HCT116 (cell line): ENCODE measurements at regions not wholly inside any gene's neighbourhood (a gene's known extent, or its start where the extent isn't known, plus 50 kb on each side); places are given as distances from the start of the nearest gene placed in this dataset.
A peak's percentile ranks its signal among the peaks of the same experiment; 100 is the strongest.
"Not testable (repeated sequence)": the region's sequence is repeated elsewhere in the genome, so short reads cannot be mapped to it uniquely, and the experiment has no call there.

Experiments
- ATAC-seq: fragments of 200-7000 bp; cut with Tn5 transposase; 2 replicates; pipeline ENCODE4 v1.9.1; 2020; ENCODE audit warnings: mild to moderate bottlenecking, moderate library complexity
- BruUV-seq: library from RNA; stranded (reverse); fragments of 400-500 nt; replicated peaks from 2 replicates; lab custom pipeline; 2021; lab: Mats Ljungman, UMichigan
- CTCF ChIA-PET: fragments of 300-600 bp; sonication (Branson Sonifier 250); formaldehyde crosslinking; loops from one replicate; lab custom pipeline; 2021; ENCODE audit warnings: antibody characterized with exemption; lab: Charles Lee
- POLR2A ChIA-PET: fragments of 300-600, 350-600 bp; sonication (Branson Sonifier 250); formaldehyde crosslinking; loops from one replicate; lab custom pipeline; 2021; ENCODE audit warnings: antibody characterized with exemption; lab: Charles Lee
- RAD21 ChIA-PET, 2 experiments: fragments of 300-600 bp; sonication (Branson Sonifier 250); formaldehyde crosslinking; loops; one replicate each; lab custom pipeline; 2023; ENCODE audit warnings: low total read pairs in 2 of 2; ENCODE audit not compliant: uncharacterized antibody in 2 of 2, unreplicated experiment in 2 of 2, low non-redundant PET in 1 of 2; lab: Charles Lee
- DNase-seq: peaks from one replicate; pipeline ENCODE4 v3.0.0-alpha.2; 2010; ENCODE audit warnings: low read depth, low spot score
- H2AFZ ChIP-seq: fragments of 200-600 bp; shearing (Covaris generic), sonication (generic); 2 replicates; pipeline ENCODE4 v1.6.1; 2017; ENCODE audit warnings: low read depth, mixed run types, mixed read lengths, antibody characterized with exemption, low read length; ENCODE audit not compliant: poor library complexity, severe bottlenecking
- H3K27ac ChIP-seq: 2 replicates; pipeline ENCODE4 v1.5.1; 2012; ENCODE audit warnings: low read depth, low read length
- H3K27me3 ChIP-seq: fragments of 200-600 bp; sonication (generic); 2 replicates; pipeline ENCODE4 v1.6.1; 2016; ENCODE audit warnings: mixed run types, low read length, mixed read lengths; ENCODE audit not compliant: insufficient read depth
- H3K36me3 ChIP-seq, 2 experiments: fragments of 200-500 bp in 1 of 2; fragments of 200-600 bp in 1 of 2; sonication (Bioruptor generic) in 1 of 2; sonication (generic) in 1 of 2; 2 replicates each; pipeline versions ENCODE4 v1.5.1 to v1.6.1; 2014 to 2016; ENCODE audit warnings: low read length in 2 of 2, inconsistent platforms in 1 of 2, mixed read lengths in 1 of 2, mixed run types in 1 of 2; ENCODE audit not compliant: insufficient read depth in 2 of 2, control insufficient read depth in 1 of 2
- H3K4me1 ChIP-seq, 2 experiments: fragments of 200-600 bp in 1 of 2; sonication (generic) in 1 of 2; 2 replicates each; pipeline versions ENCODE4 v1.5.1 to v1.6.1; 2012 to 2017; ENCODE audit warnings: low read length in 2 of 2, inconsistent platforms in 1 of 2, mild to moderate bottlenecking in 1 of 2, mixed read lengths in 1 of 2, mixed run types in 1 of 2, moderate library complexity in 1 of 2; ENCODE audit not compliant: insufficient read depth in 2 of 2, control insufficient read depth in 1 of 2
- H3K4me2 ChIP-seq: fragments of 200-600 bp; sonication (generic); 2 replicates; pipeline ENCODE4 v1.6.1; 2017; ENCODE audit warnings: mixed run types, low read length, mixed read lengths
- H3K4me3 ChIP-seq, 2 experiments: fragments of 200-600 bp in 1 of 2; sonication (generic) in 1 of 2; replicated peaks in 1 of 2; 2 replicates each; pipeline ENCODE4 v1.5.1; 2011 to 2016; ENCODE audit warnings: low read length in 2 of 2, control low read depth in 1 of 2, low read depth in 1 of 2, mild to moderate bottlenecking in 1 of 2, mixed read lengths in 1 of 2, mixed run types in 1 of 2
- H3K79me2 ChIP-seq: fragments of 200-600 bp; sonication (generic); 2 replicates; pipeline ENCODE4 v1.6.1; 2017; ENCODE audit warnings: mild to moderate bottlenecking, mixed run types, low read length, moderate library complexity, mixed read lengths; ENCODE audit not compliant: insufficient read depth
- H3K9ac ChIP-seq: fragments of 200-600 bp; sonication (generic); 2 replicates; pipeline ENCODE4 v1.6.1; 2016; ENCODE audit warnings: low read length, mixed read lengths
- H3K9me2 ChIP-seq: fragments of 200-600 bp; sonication (generic), shearing (Covaris generic); 2 replicates; pipeline ENCODE4 v1.6.1; 2017; ENCODE audit warnings: mixed run types, mild to moderate bottlenecking, moderate library complexity; ENCODE audit not compliant: insufficient read depth
- H3K9me3 ChIP-seq, 2 experiments: fragments of 200-500 bp in 1 of 2; fragments of 200-600 bp in 1 of 2; sonication (Bioruptor generic) in 1 of 2; sonication (generic) in 1 of 2; 2 replicates each; pipeline ENCODE4 v1.6.1; 2014 to 2017; ENCODE audit warnings: low read length in 2 of 2, mixed read lengths in 2 of 2, inconsistent platforms in 1 of 2, low read depth in 1 of 2, mild to moderate bottlenecking in 1 of 2, mixed run types in 1 of 2, moderate library complexity in 1 of 2; ENCODE audit not compliant: control insufficient read depth in 1 of 2, insufficient read depth in 1 of 2
- H4K20me1 ChIP-seq: fragments of 200-600 bp; sonication (generic), shearing (Covaris generic); 2 replicates; pipeline ENCODE4 v1.6.1; 2017; ENCODE audit warnings: mixed run types, mild to moderate bottlenecking, moderate library complexity; ENCODE audit not compliant: insufficient read depth
- RAD21 ChIP-seq: IDR thresholded peaks from 2 replicates; pipeline ENCODE4 v1.6.1; 2012; ENCODE audit warnings: low read depth, mild to moderate bottlenecking
- intact Hi-C: fragments of 100-400 bp; cut with micrococcal nuclease; formaldehyde crosslinking; loops from 2 replicates; pipeline ENCODE4 v1.10.0; 2022
- TF ChIP-seq, protein P1 (sequence below), 3 experiments: fragments of 200-600 bp in 1 of 3; sonication (generic) in 1 of 3; IDR thresholded peaks in 2 of 3; conservative IDR thresholded peaks in 1 of 3; 2 replicates each; pipeline ENCODE4 v1.5.1; 2012 to 2017; ENCODE audit warnings: low read depth in 2 of 3, low read length in 2 of 3, antibody characterized with exemption in 1 of 3, borderline replicate concordance in 1 of 3, control low read depth in 1 of 3, mild to moderate bottlenecking in 1 of 3, mixed read lengths in 1 of 3, mixed run types in 1 of 3, moderate library complexity in 1 of 3; ENCODE audit not compliant: insufficient read depth in 1 of 3

DNA sequence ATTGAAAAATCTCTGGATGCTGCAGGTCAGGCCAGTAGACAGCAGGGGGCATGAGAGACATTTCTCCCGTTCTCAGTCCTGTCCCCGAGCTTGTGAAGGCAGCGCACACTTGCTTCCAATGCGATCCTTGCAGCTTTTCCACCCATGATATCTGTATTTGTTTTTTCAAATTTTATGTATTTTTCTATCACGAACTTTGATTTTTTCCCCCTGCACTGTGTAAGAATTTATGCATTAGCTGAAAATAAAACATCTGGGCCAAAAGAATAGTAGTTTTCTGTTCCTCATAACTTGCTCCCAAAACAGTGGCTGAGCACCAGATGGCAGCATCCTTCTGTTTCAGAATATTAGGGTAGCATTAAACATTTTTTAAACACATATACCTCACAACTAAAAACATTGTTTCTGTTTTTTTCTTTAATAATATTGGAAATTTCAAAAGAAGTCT, 90.9 kb upstream of the PABPC3 start:
- H3K79me2 ChIP-seq, BruUV-seq, H3K36me3 ChIP-seq, H3K9me2 ChIP-seq, H3K27me3 ChIP-seq, H4K20me1 ChIP-seq, DNase-seq, H3K27ac ChIP-seq, H3K4me3 ChIP-seq, H2AFZ ChIP-seq, H3K9me3 ChIP-seq, H3K9ac ChIP-seq, POLR2A ChIA-PET: not testable (repeated sequence)
- ATAC-seq = peak; percentile 80
- intact Hi-C loops = loop anchor here (1.0 to 5.0 kb wide), 3 partner anchors 32 to 372 kb away; no protein-coding TSS in a partner anchor
- peaks cover 5 to 14% of the 10 kb centered on the region in 2 experiments; a peak in 3 of 4 replicates for H3K4me1 ChIP-seq
- RAD21 ChIA-PET = interaction anchor here (0.6 to 1.2 kb wide), 4 partner anchors 32 to 1107 kb away, joined by 3 to 4 read pairs (median 3); no protein-coding TSS in a partner anchor
- CTCF ChIA-PET = interaction anchor here (0.7 to 3.1 kb wide), 8 partner anchors 10 to 370 kb away, joined by 3 to 43 read pairs (median 5); no protein-coding TSS in a partner anchor
- peak overlapping the region; percentile 60 for H3K4me2 ChIP-seq
- TF ChIP-seq RAD21 = peak; percentile 35; the same call in 1 of the 2 replicates
- TF ChIP-seq, protein P1, sequence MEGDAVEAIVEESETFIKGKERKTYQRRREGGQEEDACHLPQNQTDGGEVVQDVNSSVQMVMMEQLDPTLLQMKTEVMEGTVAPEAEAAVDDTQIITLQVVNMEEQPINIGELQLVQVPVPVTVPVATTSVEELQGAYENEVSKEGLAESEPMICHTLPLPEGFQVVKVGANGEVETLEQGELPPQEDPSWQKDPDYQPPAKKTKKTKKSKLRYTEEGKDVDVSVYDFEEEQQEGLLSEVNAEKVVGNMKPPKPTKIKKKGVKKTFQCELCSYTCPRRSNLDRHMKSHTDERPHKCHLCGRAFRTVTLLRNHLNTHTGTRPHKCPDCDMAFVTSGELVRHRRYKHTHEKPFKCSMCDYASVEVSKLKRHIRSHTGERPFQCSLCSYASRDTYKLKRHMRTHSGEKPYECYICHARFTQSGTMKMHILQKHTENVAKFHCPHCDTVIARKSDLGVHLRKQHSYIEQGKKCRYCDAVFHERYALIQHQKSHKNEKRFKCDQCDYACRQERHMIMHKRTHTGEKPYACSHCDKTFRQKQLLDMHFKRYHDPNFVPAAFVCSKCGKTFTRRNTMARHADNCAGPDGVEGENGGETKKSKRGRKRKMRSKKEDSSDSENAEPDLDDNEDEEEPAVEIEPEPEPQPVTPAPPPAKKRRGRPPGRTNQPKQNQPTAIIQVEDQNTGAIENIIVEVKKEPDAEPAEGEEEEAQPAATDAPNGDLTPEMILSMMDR (IDR thresholded peaks at IDR 0.05 in 2 of 3, conservative IDR thresholded peaks at IDR 0.05 in 1 of 3; ENCODE audit: borderline replicate concordance in 1 of 3, insufficient read depth in 1 of 3, low read depth in 2 of 3, low read length in 2 of 3) = peak in 2 of 3 experiments; percentile 52 to 56; a peak in 4 of 6 replicates

DNA sequence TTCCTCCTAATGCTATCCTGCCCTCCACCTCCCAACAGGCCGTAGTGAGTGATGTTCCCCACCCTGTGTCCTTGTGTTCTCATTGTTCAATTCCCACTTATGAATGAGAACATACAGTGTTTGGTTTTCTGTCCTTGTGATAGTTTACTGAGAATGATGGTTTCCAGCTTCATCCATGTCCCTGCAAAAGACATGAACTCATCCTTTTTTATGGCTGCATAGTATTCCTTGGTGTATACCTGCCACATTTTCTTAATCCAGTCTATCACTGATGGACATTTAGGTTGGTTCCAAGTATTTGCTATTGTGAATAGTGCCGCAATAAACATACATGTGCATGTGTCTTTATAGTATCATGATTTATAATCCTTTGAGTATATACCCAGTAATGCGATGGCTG, 88.5 kb upstream of the PABPC3 start:
- H2AFZ ChIP-seq, H3K4me3 ChIP-seq, H3K9me2 ChIP-seq, POLR2A ChIA-PET, ATAC-seq, RAD21 ChIA-PET, H3K4me2 ChIP-seq, H3K36me3 ChIP-seq, H3K79me2 ChIP-seq, H3K4me1 ChIP-seq, H3K27ac ChIP-seq, DNase-seq, H3K27me3 ChIP-seq, H3K9ac ChIP-seq, H4K20me1 ChIP-seq, H3K9me3 ChIP-seq, BruUV-seq: not testable (repeated sequence)
- intact Hi-C loops = loop anchor here (5.0 kb wide), 1 partner anchor 370 kb away; no protein-coding TSS in a partner anchor
- CTCF ChIA-PET = interaction anchor here (3.1 kb wide), 1 partner anchor 105 kb away, joined by 43 read pairs; no protein-coding TSS in a partner anchor

DNA sequence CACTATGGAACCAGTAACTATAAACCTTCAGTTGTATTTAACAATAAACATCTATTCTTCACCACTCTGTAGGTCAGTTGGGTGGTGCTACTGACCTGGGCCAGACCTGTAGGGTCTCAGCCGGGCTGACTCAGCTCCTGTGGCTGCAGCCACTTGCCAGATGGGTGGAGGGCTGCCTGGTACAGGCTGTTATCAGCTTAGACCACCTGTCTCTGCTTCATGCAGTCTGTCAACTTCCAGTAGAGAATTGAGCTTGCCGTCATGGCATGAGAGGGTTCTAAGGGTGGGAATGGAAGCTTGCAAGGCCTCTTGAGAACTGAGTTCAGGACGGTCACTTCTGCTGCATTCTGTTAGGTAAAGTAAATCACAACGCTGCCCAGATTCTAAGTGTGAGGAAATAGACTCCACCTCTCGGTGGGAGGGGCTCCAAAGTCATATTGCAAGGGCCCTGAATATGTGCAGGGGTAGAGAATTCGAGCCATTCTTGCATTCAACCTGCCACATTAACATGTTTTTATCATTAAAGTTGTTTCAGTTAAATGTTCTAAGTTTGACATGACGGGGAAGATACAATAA, 81.5 kb upstream of the PABPC3 start:
- H3K9me2 ChIP-seq, DNase-seq, H2AFZ ChIP-seq, H3K9me3 ChIP-seq, H3K9ac ChIP-seq, POLR2A ChIA-PET, H3K4me2 ChIP-seq, intact Hi-C loops, H3K36me3 ChIP-seq, H3K4me1 ChIP-seq, H3K27me3 ChIP-seq, H3K79me2 ChIP-seq, H3K27ac ChIP-seq, RAD21 ChIA-PET, H3K4me3 ChIP-seq, BruUV-seq, H4K20me1 ChIP-seq: not testable (repeated sequence)
- ATAC-seq = 0 out of 2 replicates have a peak, but pooled peaks have one; percentile 49
- CTCF ChIA-PET = interaction anchor here (0.6 to 1.0 kb wide), 2 partner anchors 10 to 17 kb away, joined by 3 read pairs; no protein-coding TSS in a partner anchor
